CD8-positive, alpha-beta memory T cell (primary cell): ENCODE measurements at regions not wholly inside any gene's neighbourhood (a gene's known extent, or its start where the extent isn't known, plus 50 kb on each side); places are given as distances from the start of the nearest gene placed in this dataset.

Experiments
- CTCF ChIA-PET: fragments of 350-600 bp; sonication (Branson Sonifier 250); formaldehyde crosslinking; loops from one replicate; lab custom pipeline; 2021; ENCODE audit warnings: antibody characterized with exemption; lab: Charles Lee
- POLR2A ChIA-PET: fragments of 350-600 bp; sonication (Branson Sonifier 250); formaldehyde crosslinking; loops from one replicate; lab custom pipeline; 2021; ENCODE audit warnings: antibody characterized with exemption; lab: Charles Lee
- DNase-seq, 5 donors: peaks; one replicate each; pipeline versions ENCODE4 v3.0.0 to v3.0.0-alpha.2; 2020 to 2022; ENCODE audit warnings: mixed read lengths in 1 of 5
- H3K27ac ChIP-seq: one replicate; pipeline ENCODE4 v1.7.0; 2013; ENCODE audit warnings: low read depth, mild to moderate bottlenecking, low read length, moderate library complexity
- H3K27me3 ChIP-seq: 2 replicates; pipeline ENCODE4 v1.7.0; 2013; ENCODE audit warnings: low read length, mild to moderate bottlenecking; ENCODE audit not compliant: insufficient read depth, poor library complexity, severe bottlenecking
- H3K36me3 ChIP-seq: 2 replicates; pipeline ENCODE4 v1.7.0; 2013; ENCODE audit warnings: mild to moderate bottlenecking, low read length, moderate library complexity; ENCODE audit not compliant: insufficient read depth
- H3K4me1 ChIP-seq: 2 replicates; pipeline ENCODE4 v1.7.0; 2013; ENCODE audit warnings: mild to moderate bottlenecking, low read length, moderate library complexity; ENCODE audit not compliant: insufficient read depth
- H3K4me3 ChIP-seq: 2 replicates; pipeline ENCODE4 v1.7.0; 2013; ENCODE audit warnings: mild to moderate bottlenecking, low read length
- H3K9me3 ChIP-seq: 2 replicates; pipeline ENCODE4 v1.7.0; 2013; ENCODE audit warnings: mild to moderate bottlenecking, low read length
- H3K27ac Mint-ChIP-seq, 8 donors: one replicate each; pipeline ENCODE4 v1.8.0; 2020 to 2021; ENCODE audit warnings: mixed read lengths in 8 of 8, mild to moderate bottlenecking in 6 of 8, inconsistent platforms in 3 of 8, moderate library complexity in 3 of 8
- H3K27me3 Mint-ChIP-seq, 2 donors: one replicate each; pipeline ENCODE4 v1.8.0; 2020 to 2021; ENCODE audit warnings: mixed read lengths in 2 of 2, mild to moderate bottlenecking in 1 of 2, moderate library complexity in 1 of 2
- H3K36me3 Mint-ChIP-seq, 3 donors: one replicate each; pipeline ENCODE4 v1.8.0; 2020 to 2021; ENCODE audit warnings: mixed read lengths in 3 of 3, inconsistent platforms in 1 of 3, mild to moderate bottlenecking in 1 of 3
- H3K4me1 Mint-ChIP-seq, 3 donors: one replicate each; pipeline ENCODE4 v1.8.0; 2020 to 2021; ENCODE audit warnings: mixed read lengths in 3 of 3, inconsistent platforms in 1 of 3, mild to moderate bottlenecking in 1 of 3
- H3K4me3 Mint-ChIP-seq, 7 donors: one replicate each; pipeline ENCODE4 v1.8.0; 2020 to 2021; ENCODE audit warnings: mixed read lengths in 7 of 7, mild to moderate bottlenecking in 6 of 7, moderate library complexity in 4 of 7, inconsistent platforms in 2 of 7
- H3K9me3 Mint-ChIP-seq, 5 donors: one replicate each; pipeline ENCODE4 v1.8.0; 2020 to 2022; ENCODE audit warnings: mixed read lengths in 5 of 5, mild to moderate bottlenecking in 3 of 5, moderate library complexity in 2 of 5, inconsistent platforms in 1 of 5

DNA sequence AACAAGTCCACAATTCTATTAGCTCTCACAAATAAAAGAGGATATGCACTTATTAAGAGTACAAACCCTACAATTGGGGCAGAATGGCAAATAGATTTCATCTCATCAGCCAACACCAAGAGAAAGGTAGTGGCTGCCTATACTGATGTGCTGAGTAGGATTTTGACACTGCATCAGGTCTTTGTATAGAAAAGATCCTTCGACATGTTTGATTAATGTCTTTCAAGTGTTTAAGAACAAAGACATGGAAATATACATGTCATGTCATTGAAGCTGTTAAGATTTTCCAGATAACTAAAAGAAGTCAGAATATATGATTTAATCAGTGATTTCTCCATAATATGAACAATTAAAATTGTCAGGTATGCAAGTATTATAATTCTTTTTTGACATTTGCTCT, 238.7 kb upstream of the GRAMD2B start:
- H3K27ac ChIP-seq = no peak overlapping the region
- CTCF ChIA-PET = no interaction called here
- H3K4me3 Mint-ChIP-seq = no peak overlapping the region
- H3K27ac Mint-ChIP-seq = no peak overlapping the region
- H3K36me3 ChIP-seq = no peaks in the 10 kb centered on the region
- no peaks in the 10 kb centered on the region for H3K27me3 Mint-ChIP-seq
- DNase-seq = no peak
- no peak overlapping the region for H3K4me3 ChIP-seq
- no peaks in the 10 kb centered on the region for H3K4me1 ChIP-seq
- POLR2A ChIA-PET = no interaction called here
- no peaks in the 10 kb centered on the region for H3K9me3 ChIP-seq
- no peaks in the 10 kb centered on the region for H3K36me3 Mint-ChIP-seq
- H3K27me3 ChIP-seq = no peaks in the 10 kb centered on the region
- H3K4me1 Mint-ChIP-seq = no peaks in the 10 kb centered on the region
- peaks cover 3 to 15% (median 6%) of the 10 kb centered on the region in 5 donors for H3K9me3 Mint-ChIP-seq

- Mint-ChIP-seq H3K36me3 (no peaks in the 10 kb centered on the region), H3K4me3 (no peak overlapping the region), H3K27me3 (no peaks in the 10 kb centered on the region), H3K9me3 (peaks cover 3 to 17% (median 6%) of the 10 kb centered on the region in 5 donors), H3K4me1 (no peaks in the 10 kb centered on the region), H3K27ac (no peak overlapping the region)
- ChIA-PET CTCF (no interaction called here), POLR2A (no interaction called here)
- Histone ChIP-seq H3K36me3 (no peaks in the 10 kb centered on the region), H3K27me3 (no peaks in the 10 kb centered on the region), H3K9me3 (no peaks in the 10 kb centered on the region), H3K4me1 (no peaks in the 10 kb centered on the region), H3K27ac (no peak overlapping the region), H3K4me3 (no peak overlapping the region)
- DNase-seq = no peak
Observed at GRCh38 chr5:126186210-126186609, 237.0 kb upstream of the GRAMD2B start.

DNA sequence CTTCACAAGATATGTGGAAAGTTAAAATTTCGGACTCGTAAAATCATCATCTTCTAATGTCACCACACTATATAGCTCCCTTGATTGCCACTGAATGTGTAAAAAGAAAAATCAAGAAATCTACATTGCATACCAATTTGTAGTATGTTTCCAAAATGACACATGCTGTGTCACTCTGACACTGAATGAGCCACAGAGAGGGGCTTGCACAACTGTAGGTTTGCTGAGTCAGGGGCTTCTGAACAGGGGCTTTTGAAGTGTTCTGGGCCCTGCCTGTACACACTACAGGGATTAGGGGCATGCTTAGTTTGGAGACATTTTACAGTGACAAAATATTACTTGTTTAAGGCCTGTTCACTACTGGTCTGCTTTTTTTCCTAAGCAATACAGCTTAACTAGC, 234.4 kb upstream of the GRAMD2B start:
- H3K4me3 Mint-ChIP-seq = no peak overlapping the region
- ChIA-PET POLR2A (no interaction called here), CTCF (no interaction called here)
- Histone ChIP-seq H3K27me3 (no peaks in the 10 kb centered on the region), H3K4me3 (no peak overlapping the region), H3K36me3 (no peaks in the 10 kb centered on the region), H3K4me1 (no peaks in the 10 kb centered on the region), H3K9me3 (no peaks in the 10 kb centered on the region), H3K27ac (no peak overlapping the region)
- DNase-seq = no peak
- H3K27me3 Mint-ChIP-seq = no peaks in the 10 kb centered on the region
- H3K4me1 Mint-ChIP-seq = no peaks in the 10 kb centered on the region
- H3K36me3 Mint-ChIP-seq = no peaks in the 10 kb centered on the region
- H3K9me3 Mint-ChIP-seq = peaks cover 0 to 11% (median 4%) of the 10 kb centered on the region in 5 donors
- H3K27ac Mint-ChIP-seq = no peak overlapping the region

- H3K36me3 ChIP-seq = no peaks in the 10 kb centered on the region
- no peaks in the 10 kb centered on the region for H3K4me1 ChIP-seq
- no peaks in the 10 kb centered on the region for H3K4me1 Mint-ChIP-seq
- no peak overlapping the region for H3K4me3 Mint-ChIP-seq
- no peaks in the 10 kb centered on the region for H3K27me3 Mint-ChIP-seq
- no peaks in the 10 kb centered on the region for H3K27me3 ChIP-seq
- no peaks in the 10 kb centered on the region for H3K9me3 ChIP-seq
- peaks cover 0 to 11% (median 4%) of the 10 kb centered on the region in 5 donors for H3K9me3 Mint-ChIP-seq
- H3K27ac Mint-ChIP-seq = no peak overlapping the region
- no peak for DNase-seq
- no peak overlapping the region for H3K4me3 ChIP-seq
- CTCF ChIA-PET = no interaction called here
- POLR2A ChIA-PET = no interaction called here
- H3K27ac ChIP-seq = no peak overlapping the region
- H3K36me3 Mint-ChIP-seq = no peaks in the 10 kb centered on the region
Observed at GRCh38 chr5:126189231-126189630, 234.0 kb upstream of the GRAMD2B start.

DNA sequence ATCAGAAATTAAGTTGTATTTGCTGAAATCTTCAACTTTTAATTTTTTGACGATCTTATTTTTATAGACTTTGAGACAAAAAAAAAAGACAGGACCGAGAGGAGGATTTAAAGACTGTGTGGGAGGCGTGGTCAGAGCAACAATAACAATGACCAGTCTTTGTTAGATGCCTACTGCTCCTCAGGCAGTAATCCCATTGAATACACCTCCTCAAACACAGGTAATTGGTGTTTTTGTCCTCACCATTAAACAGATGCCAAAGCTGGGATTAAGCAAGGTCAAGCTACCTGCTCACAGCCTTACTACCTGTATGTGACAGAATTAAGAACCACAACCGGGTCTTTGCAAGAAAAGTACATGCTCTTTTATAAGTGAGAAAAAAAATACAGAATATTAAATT, 233.3 kb upstream of the GRAMD2B start:
- Mint-ChIP-seq H3K4me3 (no peak overlapping the region), H3K27me3 (no peaks in the 10 kb centered on the region), H3K36me3 (no peaks in the 10 kb centered on the region), H3K9me3 (peaks cover 0 to 11% (median 4%) of the 10 kb centered on the region in 5 donors), H3K4me1 (no peaks in the 10 kb centered on the region), H3K27ac (no peak overlapping the region)
- no peaks in the 10 kb centered on the region for H3K9me3 ChIP-seq
- no peak overlapping the region for H3K27ac ChIP-seq
- no peaks in the 10 kb centered on the region for H3K36me3 ChIP-seq
- H3K4me1 ChIP-seq = no peaks in the 10 kb centered on the region
- H3K4me3 ChIP-seq = no peak overlapping the region
- CTCF ChIA-PET = no interaction called here
- POLR2A ChIA-PET = no interaction called here
- no peaks in the 10 kb centered on the region for H3K27me3 ChIP-seq
- DNase-seq = no peak

DNA sequence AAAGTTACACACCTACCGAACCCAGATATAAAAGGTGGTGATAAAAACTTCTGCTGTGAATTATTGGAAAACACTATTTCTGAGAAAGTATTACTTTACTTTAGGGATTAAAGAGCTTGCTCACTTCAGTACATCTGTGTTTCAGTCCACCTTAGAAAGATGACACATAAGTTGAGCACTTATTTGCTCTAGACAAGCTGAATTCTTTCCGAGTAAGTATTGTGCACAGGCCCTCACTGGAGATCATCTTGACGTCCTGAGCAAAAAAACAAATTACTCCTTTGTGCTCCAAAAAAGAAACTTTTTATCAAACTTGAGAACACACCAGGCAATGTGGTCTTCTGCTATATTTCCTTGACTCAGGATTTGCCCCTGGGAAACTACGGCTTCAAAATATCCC, 231.0 kb upstream of the GRAMD2B start:
- no peaks in the 10 kb centered on the region for H3K4me1 ChIP-seq
- DNase-seq = no peak
- no peak overlapping the region for H3K27ac Mint-ChIP-seq
- CTCF ChIA-PET = no interaction called here
- no peak overlapping the region for H3K4me3 Mint-ChIP-seq
- no peaks in the 10 kb centered on the region for H3K9me3 ChIP-seq
- no peaks in the 10 kb centered on the region for H3K36me3 ChIP-seq
- H3K4me3 ChIP-seq = no peak overlapping the region
- peaks cover 0 to 6% (median 0%) of the 10 kb centered on the region in 5 donors for H3K9me3 Mint-ChIP-seq
- no peaks in the 10 kb centered on the region for H3K27me3 ChIP-seq
- H3K27ac ChIP-seq = no peak overlapping the region
- no peaks in the 10 kb centered on the region for H3K27me3 Mint-ChIP-seq
- no peaks in the 10 kb centered on the region for H3K4me1 Mint-ChIP-seq
- no peaks in the 10 kb centered on the region for H3K36me3 Mint-ChIP-seq
- POLR2A ChIA-PET = no interaction called here

DNA sequence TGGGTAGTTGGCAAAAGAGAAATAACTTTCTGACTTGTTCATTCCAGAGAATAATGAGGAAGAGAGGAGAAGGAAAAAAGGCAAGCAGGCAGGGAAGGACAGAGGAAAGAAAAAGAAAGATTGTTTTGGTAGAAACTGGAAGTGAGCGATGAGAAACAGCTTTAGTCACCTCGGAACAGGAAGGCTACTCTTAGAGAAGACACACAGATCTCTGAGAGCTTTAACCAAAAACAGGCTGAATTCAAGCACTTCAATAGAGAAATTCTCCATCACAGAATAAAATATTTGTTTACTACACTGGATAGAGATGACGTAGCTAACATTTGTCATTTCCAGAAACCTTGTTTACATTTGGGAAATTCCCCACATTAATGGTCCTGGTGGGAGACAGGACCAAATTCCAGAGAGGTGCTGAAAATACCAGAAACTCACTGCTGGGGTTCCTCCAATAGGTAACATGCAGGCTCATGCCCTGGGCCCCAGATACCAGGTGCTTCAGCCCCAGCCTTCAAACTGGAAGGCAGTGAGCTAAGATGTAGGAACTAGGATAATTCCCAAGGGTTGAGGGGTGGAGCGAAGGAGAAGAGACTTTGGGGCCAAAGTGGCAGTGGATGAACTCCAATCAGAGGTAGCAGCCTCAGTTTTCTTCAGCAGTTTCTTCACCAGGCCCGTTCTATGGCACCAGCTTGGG, 227.7 kb upstream of the GRAMD2B start:
- CTCF ChIA-PET = no interaction called here

DNA sequence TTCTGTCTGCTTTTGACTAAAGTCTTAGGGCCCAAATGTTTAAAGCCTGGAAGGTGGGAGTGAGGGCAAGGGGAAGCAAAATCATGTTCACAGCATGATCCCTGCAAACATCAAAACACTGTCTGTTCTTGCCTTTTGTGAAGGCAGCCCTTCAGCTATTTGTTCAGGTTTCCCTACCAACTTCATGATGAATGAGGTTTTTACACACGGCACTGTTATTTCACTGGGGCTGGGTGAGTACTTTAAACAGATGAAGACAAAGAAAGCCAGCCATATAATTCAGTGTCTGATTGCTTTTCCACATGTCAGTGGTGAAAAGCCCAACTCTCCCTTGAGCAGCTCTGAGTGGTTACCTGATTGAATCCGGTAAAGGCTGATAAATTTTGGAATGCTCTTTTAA, 224.7 kb upstream of the GRAMD2B start:
- ChIA-PET POLR2A (no interaction called here), CTCF (no interaction called here)
- H3K9me3 ChIP-seq = no peaks in the 10 kb centered on the region
- no peak overlapping the region for H3K27ac ChIP-seq
- H3K27me3 Mint-ChIP-seq = peaks cover 0 to 4% of the 10 kb centered on the region in 2 donors
- no peak for DNase-seq
- H3K9me3 Mint-ChIP-seq = peaks cover 0 to 9% (median 3%) of the 10 kb centered on the region in 5 donors
- no peaks in the 10 kb centered on the region for H3K27me3 ChIP-seq
- H3K36me3 Mint-ChIP-seq = no peaks in the 10 kb centered on the region
- no peak overlapping the region for H3K27ac Mint-ChIP-seq
- no peaks in the 10 kb centered on the region for H3K36me3 ChIP-seq
- no peaks in the 10 kb centered on the region for H3K4me1 Mint-ChIP-seq
- no peak overlapping the region for H3K4me3 Mint-ChIP-seq
- H3K4me3 ChIP-seq = no peak overlapping the region
- no peaks in the 10 kb centered on the region for H3K4me1 ChIP-seq

More for the DNA sequence above, 227.7 kb upstream of the GRAMD2B start:
- H3K4me3 ChIP-seq = no peak overlapping the region
- H3K27ac ChIP-seq = no peak overlapping the region
- POLR2A ChIA-PET = no interaction called here
- H3K9me3 ChIP-seq = no peaks in the 10 kb centered on the region
- H3K27me3 Mint-ChIP-seq = no peaks in the 10 kb centered on the region
- H3K4me1 Mint-ChIP-seq = no peaks in the 10 kb centered on the region
- no peaks in the 10 kb centered on the region for H3K36me3 Mint-ChIP-seq
- H3K4me1 ChIP-seq = no peaks in the 10 kb centered on the region
- no peak overlapping the region for H3K4me3 Mint-ChIP-seq
- peaks cover 0 to 3% (median 0%) of the 10 kb centered on the region in 5 donors for H3K9me3 Mint-ChIP-seq
- DNase-seq = no peak
- no peak overlapping the region for H3K27ac Mint-ChIP-seq
- H3K36me3 ChIP-seq = no peaks in the 10 kb centered on the region
- no peaks in the 10 kb centered on the region for H3K27me3 ChIP-seq
